GM12878 (cell line): ENCODE measurements at regions not wholly inside any gene's neighbourhood (a gene's known extent, or its start where the extent isn't known, plus 50 kb on each side); places are given as distances from the start of the nearest gene placed in this dataset.

Source experiments
- ATAC-seq: fragments of 200-7000 bp; cut with Tn5 transposase; 3 replicates; pipeline ENCODE4 v1.9.1; 2020; ENCODE audit warnings: mild to moderate bottlenecking, moderate library complexity
- BruUV-seq: library from RNA; stranded (reverse); fragments of 400-500 nt; replicated peaks from 2 replicates; lab custom pipeline; 2021; lab: Mats Ljungman, UMichigan
- CTCF ChIA-PET: fragments of 300-600 bp; sonication (Branson Sonifier 250); formaldehyde crosslinking; extraction: SDS; loops from one replicate; lab custom pipeline; 2021; ENCODE audit warnings: inconsistent platforms; lab: Yijun Ruan, JAX
- POLR2A ChIA-PET: fragments of 350-600 bp; formaldehyde crosslinking; extraction: SDS; loops from one replicate; lab custom pipeline; 2021; ENCODE audit warnings: inconsistent platforms; lab: Charles Lee
- RAD21 ChIA-PET: fragments of 300-600 bp; sonication (Branson Sonifier 250); formaldehyde crosslinking; loops from one replicate; lab custom pipeline; 2023; ENCODE audit warnings: antibody characterized with exemption; ENCODE audit not compliant: unreplicated experiment; lab: Charles Lee
- SMC1A ChIA-PET: fragments of 300-600 bp; sonication (Branson Sonifier 250); formaldehyde crosslinking; loops from one replicate; lab custom pipeline; 2023; ENCODE audit not compliant: unreplicated experiment, uncharacterized antibody; lab: Charles Lee
- DNase-seq: peaks from one replicate; pipeline ENCODE4 v3.0.0-alpha.2; 2011; ENCODE audit warnings: low read depth, low spot score
- FAIRE-seq: peaks from 3 replicates; lab custom pipeline; 2011; peaks lifted over from hg19 to GRCh38; lab: Jason Lieb, UNC
- H2AFZ ChIP-seq: 2 replicates; pipeline ENCODE4 v1.6.0; 2011; ENCODE audit warnings: low read depth, low read length, control low read depth; ENCODE audit not compliant: control insufficient read depth
- H3K27ac ChIP-seq: 2 replicates; pipeline ENCODE4 v1.5.1; 2011; ENCODE audit warnings: control low read depth; ENCODE audit not compliant: control insufficient read depth, insufficient read depth
- H3K27me3 ChIP-seq, 2 experiments: replicated peaks in 1 of 2; 2 replicates each; pipeline versions ENCODE4 v1.6.0 to v1.6.1; 2011; ENCODE audit warnings: low read length in 1 of 2; ENCODE audit not compliant: control insufficient read depth in 2 of 2, insufficient read depth in 2 of 2
- H3K36me3 ChIP-seq, 2 experiments: 2 replicates each; pipeline ENCODE4 v1.5.1; 2011; ENCODE audit warnings: low read length in 1 of 2; ENCODE audit not compliant: control insufficient read depth in 2 of 2, insufficient read depth in 2 of 2
- H3K4me1 ChIP-seq: 2 replicates; pipeline ENCODE4 v1.6.1; 2011; ENCODE audit warnings: mild to moderate bottlenecking, low read length, moderate library complexity, mixed read lengths; ENCODE audit not compliant: control insufficient read depth, insufficient read depth
- H3K4me2 ChIP-seq: 2 replicates; pipeline ENCODE4 v1.6.0; 2011; ENCODE audit warnings: control low read depth; ENCODE audit not compliant: control insufficient read depth, insufficient read depth
- H3K4me3 ChIP-seq: fragments of 200-600 bp; sonication (generic); 2 replicates; pipeline ENCODE4 v1.5.1; 2016
- H3K79me2 ChIP-seq: 2 replicates; pipeline ENCODE4 v1.6.0; 2011; ENCODE audit warnings: low read length; ENCODE audit not compliant: control insufficient read depth, insufficient read depth
- H3K9ac ChIP-seq: 2 replicates; pipeline ENCODE4 v1.8.0; 2011; ENCODE audit warnings: low read length, control low read depth, mixed read lengths; ENCODE audit not compliant: control insufficient read depth, insufficient read depth
- H3K9me3 ChIP-seq: replicated peaks from 3 replicates; pipeline ENCODE4 v1.5.1; 2011; ENCODE audit warnings: mild to moderate bottlenecking, low read length; ENCODE audit not compliant: control insufficient read depth, insufficient read depth
- H4K20me1 ChIP-seq: 2 replicates; pipeline ENCODE4 v1.6.0; 2011; ENCODE audit not compliant: control insufficient read depth, insufficient read depth
- BHLHE40 ChIP-seq, 2 experiments: fragments of 450-650 bp in 1 of 2; IDR thresholded peaks; 2 replicates each; pipeline ENCODE4 v1.6.1; 2011 to 2017; ENCODE audit warnings: low read depth in 2 of 2, borderline replicate concordance in 1 of 2, improper control_type of control experiment in 1 of 2, low read length in 1 of 2, mild to moderate bottlenecking in 1 of 2
- E2F4 ChIP-seq: IDR thresholded peaks from 2 replicates; pipeline ENCODE4 v1.6.1; 2012; ENCODE audit warnings: low read depth, low read length, improper control_type of control experiment
- JUND ChIP-seq: IDR thresholded peaks from 2 replicates; pipeline ENCODE4 v1.6.1; 2012; ENCODE audit warnings: low read depth, mild to moderate bottlenecking, low read length, improper control_type of control experiment, moderate library complexity
- NFYB ChIP-seq: IDR thresholded peaks from 2 replicates; pipeline ENCODE4 v1.6.1; 2011; ENCODE audit warnings: low read depth, mild to moderate bottlenecking, low read length, improper control_type of control experiment, moderate library complexity; ENCODE audit not compliant: insufficient read depth
- NR2F1 ChIP-seq: fragments of 450-650 bp; conservative IDR thresholded peaks from 2 replicates; pipeline ENCODE4 v1.6.1; 2017; ENCODE audit warnings: mild to moderate bottlenecking
- PAX8 ChIP-seq: fragments of 450-650 bp; IDR thresholded peaks from 2 replicates; pipeline ENCODE4 v1.6.1; 2017; ENCODE audit warnings: mild to moderate bottlenecking, moderate library complexity
- RBBP5 ChIP-seq: fragments of 200-600 bp; sonication (generic); conservative IDR thresholded peaks from 2 replicates; pipeline ENCODE4 v1.6.1; 2016
- RELB ChIP-seq: fragments of 450-650 bp; IDR thresholded peaks from 2 replicates; pipeline ENCODE4 v1.6.1; 2017; ENCODE audit warnings: low read depth, mild to moderate bottlenecking, moderate library complexity
- SKIL ChIP-seq: fragments of 450-650 bp; IDR thresholded peaks from 2 replicates; pipeline ENCODE4 v1.6.1; 2017; ENCODE audit warnings: mild to moderate bottlenecking, low read depth, inconsistent platforms; ENCODE audit not compliant: poor library complexity, severe bottlenecking
- SRF ChIP-seq, 2 experiments: IDR thresholded peaks; 2 replicates each; pipeline ENCODE4 v1.6.1; 2011; ENCODE audit warnings: low read depth in 2 of 2, low read length in 2 of 2, mild to moderate bottlenecking in 1 of 2, moderate library complexity in 1 of 2
- ZNF217 ChIP-seq: fragments of 450-650 bp; IDR thresholded peaks from 2 replicates; pipeline ENCODE4 v1.6.1; 2017; ENCODE audit warnings: antibody characterized with exemption, mild to moderate bottlenecking
- ZNF24 ChIP-seq: fragments of 450-650 bp; IDR thresholded peaks from 2 replicates; pipeline ENCODE4 v1.6.1; 2017; ENCODE audit warnings: antibody characterized with exemption, mild to moderate bottlenecking
- ZZZ3 ChIP-seq: IDR thresholded peaks from 2 replicates; pipeline ENCODE4 v1.6.1; 2011; ENCODE audit warnings: low read depth; ENCODE audit not compliant: control insufficient read depth, insufficient read length
- WGBS: methylation state at CpG from one replicate; pipeline ENCODE4 v1.1.6; 2016; ENCODE audit warnings: low lambda C conversion rate; ENCODE audit not compliant: insufficient replicate concordance, insufficient coverage; ENCODE audit errors: missing lambda C conversion rate; 5-methylcytosine and 5-hydroxymethylcytosine counted together
- in situ Hi-C: fragments of 300-500 bp; cut with MboI; formaldehyde crosslinking; loops from 9 replicates; pipeline ENCODE4 v1.14.3; 2018; ENCODE audit warnings: mixed read lengths
- intact Hi-C: fragments of 100-400 bp; cut with micrococcal nuclease; formaldehyde crosslinking; loops from one replicate; pipeline ENCODE4 v1.14.2; 2022; ENCODE audit not compliant: unreplicated experiment
- TF ChIP-seq, protein P1 (sequence below): fragments of 150-350 bp; IDR thresholded peaks from 2 replicates; pipeline ENCODE4 v1.6.1; 2014; ENCODE audit warnings: mild to moderate bottlenecking, low read depth, low read length
- TF ChIP-seq, protein P2 (sequence below): IDR thresholded peaks from 2 replicates; pipeline ENCODE4 v1.6.1; 2012; ENCODE audit warnings: mild to moderate bottlenecking, low read depth, low read length

DNA sequence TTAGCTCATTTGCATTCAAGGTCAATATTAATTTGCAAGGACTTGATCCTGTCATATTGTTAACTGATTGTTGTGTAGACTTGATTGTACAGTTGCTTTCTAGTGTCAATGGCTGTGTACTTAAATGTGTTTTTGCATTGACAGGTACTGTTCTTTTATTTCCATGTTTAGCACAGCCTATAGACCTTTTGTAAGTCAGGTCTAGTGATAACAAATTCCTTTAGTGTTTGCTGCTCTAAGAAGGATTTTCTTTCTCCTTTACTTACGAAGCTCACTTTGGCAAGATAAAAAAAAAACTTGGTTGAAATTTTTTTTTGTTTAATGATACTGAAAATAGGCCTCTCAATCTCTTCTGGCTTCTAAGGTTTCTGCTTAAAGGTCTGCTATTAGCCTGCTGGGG is 942.3 kb downstream of the QKI start:
- DNase-seq = no peak
- SMC1A ChIA-PET = no interaction called here
- CTCF ChIA-PET = no interaction called here
- no peak for FAIRE-seq
- H3K79me2 ChIP-seq = no peaks in the 10 kb centered on the region
- H3K9me3 ChIP-seq = no peaks in the 10 kb centered on the region
- no peaks in the 10 kb centered on the region for H3K36me3 ChIP-seq
- RAD21 ChIA-PET = no interaction called here
- H3K27ac ChIP-seq = no peak overlapping the region
- 0% methylated on average over 1 of the region's 1 CpG for WGBS
- BruUV-seq = no TSS peak
- intact Hi-C loops (no loop called here), in situ Hi-C loops (no loop called here)
- no peaks in the 10 kb centered on the region for H3K4me1 ChIP-seq
- no peak overlapping the region for H3K4me3 ChIP-seq
- no peak for ATAC-seq
- POLR2A ChIA-PET = no interaction called here
- no peak overlapping the region for H3K4me2 ChIP-seq
- H3K9ac ChIP-seq = no peak overlapping the region
- no peaks in the 10 kb centered on the region for H4K20me1 ChIP-seq
- no peaks in the 10 kb centered on the region for H3K27me3 ChIP-seq
- no peak overlapping the region for H2AFZ ChIP-seq
- TF ChIP-seq RELB (no peak), BHLHE40 (IDR thresholded peaks at IDR 0.05; ENCODE audit: borderline replicate concordance in 1 of 2, low read depth in 2 of 2, low read length in 1 of 2) (no peak), NFYB (no peak), RBBP5 (no peak), SKIL (no peak), ZNF217 (no peak), PAX8 (no peak), E2F4 (no peak), SRF (IDR thresholded peaks at IDR 0.05; ENCODE audit: low read depth in 2 of 2, low read length in 2 of 2) (no peak), JUND (no peak), NR2F1 (no peak), ZZZ3 (no peak), ZNF24 (no peak)
- TF ChIP-seq, protein P1, sequence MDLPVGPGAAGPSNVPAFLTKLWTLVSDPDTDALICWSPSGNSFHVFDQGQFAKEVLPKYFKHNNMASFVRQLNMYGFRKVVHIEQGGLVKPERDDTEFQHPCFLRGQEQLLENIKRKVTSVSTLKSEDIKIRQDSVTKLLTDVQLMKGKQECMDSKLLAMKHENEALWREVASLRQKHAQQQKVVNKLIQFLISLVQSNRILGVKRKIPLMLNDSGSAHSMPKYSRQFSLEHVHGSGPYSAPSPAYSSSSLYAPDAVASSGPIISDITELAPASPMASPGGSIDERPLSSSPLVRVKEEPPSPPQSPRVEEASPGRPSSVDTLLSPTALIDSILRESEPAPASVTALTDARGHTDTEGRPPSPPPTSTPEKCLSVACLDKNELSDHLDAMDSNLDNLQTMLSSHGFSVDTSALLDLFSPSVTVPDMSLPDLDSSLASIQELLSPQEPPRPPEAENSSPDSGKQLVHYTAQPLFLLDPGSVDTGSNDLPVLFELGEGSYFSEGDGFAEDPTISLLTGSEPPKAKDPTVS = no peak
- TF ChIP-seq, protein P2, sequence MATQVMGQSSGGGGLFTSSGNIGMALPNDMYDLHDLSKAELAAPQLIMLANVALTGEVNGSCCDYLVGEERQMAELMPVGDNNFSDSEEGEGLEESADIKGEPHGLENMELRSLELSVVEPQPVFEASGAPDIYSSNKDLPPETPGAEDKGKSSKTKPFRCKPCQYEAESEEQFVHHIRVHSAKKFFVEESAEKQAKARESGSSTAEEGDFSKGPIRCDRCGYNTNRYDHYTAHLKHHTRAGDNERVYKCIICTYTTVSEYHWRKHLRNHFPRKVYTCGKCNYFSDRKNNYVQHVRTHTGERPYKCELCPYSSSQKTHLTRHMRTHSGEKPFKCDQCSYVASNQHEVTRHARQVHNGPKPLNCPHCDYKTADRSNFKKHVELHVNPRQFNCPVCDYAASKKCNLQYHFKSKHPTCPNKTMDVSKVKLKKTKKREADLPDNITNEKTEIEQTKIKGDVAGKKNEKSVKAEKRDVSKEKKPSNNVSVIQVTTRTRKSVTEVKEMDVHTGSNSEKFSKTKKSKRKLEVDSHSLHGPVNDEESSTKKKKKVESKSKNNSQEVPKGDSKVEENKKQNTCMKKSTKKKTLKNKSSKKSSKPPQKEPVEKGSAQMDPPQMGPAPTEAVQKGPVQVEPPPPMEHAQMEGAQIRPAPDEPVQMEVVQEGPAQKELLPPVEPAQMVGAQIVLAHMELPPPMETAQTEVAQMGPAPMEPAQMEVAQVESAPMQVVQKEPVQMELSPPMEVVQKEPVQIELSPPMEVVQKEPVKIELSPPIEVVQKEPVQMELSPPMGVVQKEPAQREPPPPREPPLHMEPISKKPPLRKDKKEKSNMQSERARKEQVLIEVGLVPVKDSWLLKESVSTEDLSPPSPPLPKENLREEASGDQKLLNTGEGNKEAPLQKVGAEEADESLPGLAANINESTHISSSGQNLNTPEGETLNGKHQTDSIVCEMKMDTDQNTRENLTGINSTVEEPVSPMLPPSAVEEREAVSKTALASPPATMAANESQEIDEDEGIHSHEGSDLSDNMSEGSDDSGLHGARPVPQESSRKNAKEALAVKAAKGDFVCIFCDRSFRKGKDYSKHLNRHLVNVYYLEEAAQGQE = no peak
